Activated CD4-positive, CD25-positive, alpha-beta regulatory T cell treated with anti-CD3 and anti-CD28 coated beads, Interleukin-2, amount 50 U/mL, for 24 hours (primary cell): ENCODE measurements at regions not wholly inside any gene's neighbourhood (a gene's known extent, or its start where the extent isn't known, plus 50 kb on each side); places are given as distances from the start of the nearest gene placed in this dataset.
"Not testable (repeated sequence)": the region's sequence is repeated elsewhere in the genome, so short reads cannot be mapped to it uniquely, and the experiment has no call there.

Experiments
- ATAC-seq, 2 donors: fragments of 150-1000 bp; cut with Tn5 transposase; one replicate each; pipeline ENCODE4 v1.10.0; 2021; ENCODE audit warnings: mild to moderate bottlenecking in 1 of 2, moderate library complexity in 1 of 2

GRCh38 chr14:31911160-31911559, 165.9 kb upstream of the ARHGAP5 start:
- no peak for ATAC-seq

- ATAC-seq = no peak
Measured at GRCh38 chr14:31913370-31913769, 163.7 kb upstream of the ARHGAP5 start.

GRCh38 chr14:31918289-31918688, 158.8 kb upstream of the ARHGAP5 start:
- not testable (repeated sequence) for ATAC-seq

- no peak for ATAC-seq
Measured at GRCh38 chr14:31920001-31920400, 157.1 kb upstream of the ARHGAP5 start.

- ATAC-seq = no peak
Measured at GRCh38 chr14:31920989-31921650, 156.0 kb upstream of the ARHGAP5 start.

GRCh38 chr14:31921721-31922120, 155.4 kb upstream of the ARHGAP5 start:
- no peak for ATAC-seq

GRCh38 chr14:31926123-31926522, 151.0 kb upstream of the ARHGAP5 start:
- ATAC-seq = no peak

GRCh38 chr14:31926652-31927347, 150.3 kb upstream of the ARHGAP5 start:
- no peak for ATAC-seq

GRCh38 chr14:31927348-31927832, 149.7 kb upstream of the ARHGAP5 start:
- ATAC-seq = peak; percentile 87 to 91

GRCh38 chr14:31930070-31930469, 147.0 kb upstream of the ARHGAP5 start:
- no peak for ATAC-seq

- ATAC-seq = peak; percentile 21 to 22
Measured at GRCh38 chr14:31930493-31931240, 146.4 kb upstream of the ARHGAP5 start.

GRCh38 chr14:31932675-31933074, 144.4 kb upstream of the ARHGAP5 start:
- no peak for ATAC-seq

- no peak for ATAC-seq
Measured at GRCh38 chr14:31933716-31934115, 143.4 kb upstream of the ARHGAP5 start.

- no peak for ATAC-seq
Measured at GRCh38 chr14:31934767-31935266, 142.3 kb upstream of the ARHGAP5 start.

GRCh38 chr14:31935391-31935790, 141.7 kb upstream of the ARHGAP5 start:
- no peak for ATAC-seq

- ATAC-seq = no peak
Measured at GRCh38 chr14:31936115-31936514, 141.0 kb upstream of the ARHGAP5 start.

GRCh38 chr14:31937730-31938346, 139.3 kb upstream of the ARHGAP5 start:
- peak; percentile 100 for ATAC-seq

- ATAC-seq = no peak
Measured at GRCh38 chr14:31939934-31940333, 137.2 kb upstream of the ARHGAP5 start.

- no peak for ATAC-seq
Measured at GRCh38 chr14:31941487-31941886, 135.6 kb upstream of the ARHGAP5 start.

GRCh38 chr14:31942166-31942841, 134.8 kb upstream of the ARHGAP5 start:
- ATAC-seq = no peak

- ATAC-seq = no peak
Measured at GRCh38 chr14:31943217-31943799, 133.8 kb upstream of the ARHGAP5 start.

GRCh38 chr14:31943861-31944255, 133.2 kb upstream of the ARHGAP5 start:
- ATAC-seq = no peak
